ENCODE measurements at regions not wholly inside any gene's neighbourhood (a gene's known extent, or its start where the extent isn't known, plus 50 kb on each side); places are given as distances from the start of the nearest gene placed in this dataset.

- no peaks in the 10 kb centered on the region for H3K9me3 Mint-ChIP-seq (ENCODE audit: low read depth, unreplicated experiment)
- DNase-seq: no peak
- H3K4me1 Mint-ChIP-seq (ENCODE audit: low read depth, unreplicated experiment): no peaks in the 10 kb centered on the region
- H3K27ac Mint-ChIP-seq (ENCODE audit: unreplicated experiment): no peak overlapping the region
- intact Hi-C loops (cut with micrococcal nuclease; ENCODE audit: unreplicated experiment): no loop called here
- H3K4me3 Mint-ChIP-seq (ENCODE audit: low read depth, unreplicated experiment): no peak overlapping the region
- peaks cover 26% of the 10 kb centered on the region for H3K27me3 Mint-ChIP-seq (ENCODE audit: unreplicated experiment)
- CTCF ChIA-PET: no interaction called here
- no peak for TF ChIP-seq CTCF (IDR thresholded peaks at IDR 0.05; ENCODE audit: unreplicated experiment)
- BruUV-seq (replicated peaks): no TSS peak
- no peaks in the 10 kb centered on the region for H3K36me3 Mint-ChIP-seq (ENCODE audit: insufficient read depth, unreplicated experiment)
These were observed 101.5 kb upstream of the SNX2 start for GRCh38 chr5:122673343-122673742.

GRCh38 chr5:122674385-122674784, 100.5 kb upstream of the SNX2 start:
- intact Hi-C loops (cut with micrococcal nuclease; ENCODE audit: unreplicated experiment): no loop called here
- H3K36me3 Mint-ChIP-seq (ENCODE audit: insufficient read depth, unreplicated experiment): no peaks in the 10 kb centered on the region
- DNase-seq: no peak
- BruUV-seq (replicated peaks): no TSS peak
- H3K4me1 Mint-ChIP-seq (ENCODE audit: low read depth, unreplicated experiment): no peaks in the 10 kb centered on the region
- CTCF ChIA-PET: no interaction called here
- peaks cover 26% of the 10 kb centered on the region for H3K27me3 Mint-ChIP-seq (ENCODE audit: unreplicated experiment)
- no peak overlapping the region for H3K27ac Mint-ChIP-seq (ENCODE audit: unreplicated experiment)
- no peak overlapping the region for H3K4me3 Mint-ChIP-seq (ENCODE audit: low read depth, unreplicated experiment)
- no peak for TF ChIP-seq CTCF (IDR thresholded peaks at IDR 0.05; ENCODE audit: unreplicated experiment)
- H3K9me3 Mint-ChIP-seq (ENCODE audit: low read depth, unreplicated experiment): no peaks in the 10 kb centered on the region

GRCh38 chr5:122680623-122681350, 94.1 kb upstream of the SNX2 start:
- H3K27ac Mint-ChIP-seq (ENCODE audit: unreplicated experiment): no peak overlapping the region
- peaks cover 8% of the 10 kb centered on the region for H3K27me3 Mint-ChIP-seq (ENCODE audit: unreplicated experiment)
- no TSS peak for BruUV-seq (replicated peaks)
- no peaks in the 10 kb centered on the region for H3K36me3 Mint-ChIP-seq (ENCODE audit: insufficient read depth, unreplicated experiment)
- TF ChIP-seq CTCF (IDR thresholded peaks at IDR 0.05; ENCODE audit: unreplicated experiment): no peak
- H3K9me3 Mint-ChIP-seq (ENCODE audit: low read depth, unreplicated experiment): no peaks in the 10 kb centered on the region
- CTCF ChIA-PET: no interaction called here
- intact Hi-C loops (cut with micrococcal nuclease; ENCODE audit: unreplicated experiment): no loop called here
- H3K4me3 Mint-ChIP-seq (ENCODE audit: low read depth, unreplicated experiment): no peak overlapping the region
- DNase-seq: no peak
- no peaks in the 10 kb centered on the region for H3K4me1 Mint-ChIP-seq (ENCODE audit: low read depth, unreplicated experiment)

GRCh38 chr5:122683631-122684030, 91.2 kb upstream of the SNX2 start:
- H3K4me3 Mint-ChIP-seq (ENCODE audit: low read depth, unreplicated experiment): no peak overlapping the region
- no peaks in the 10 kb centered on the region for H3K27me3 Mint-ChIP-seq (ENCODE audit: unreplicated experiment)
- H3K27ac Mint-ChIP-seq (ENCODE audit: unreplicated experiment): no peak overlapping the region
- H3K9me3 Mint-ChIP-seq (ENCODE audit: low read depth, unreplicated experiment): no peaks in the 10 kb centered on the region
- no TSS peak for BruUV-seq (replicated peaks)
- DNase-seq: no peak
- CTCF ChIA-PET: no interaction called here
- intact Hi-C loops (cut with micrococcal nuclease; ENCODE audit: unreplicated experiment): no loop called here
- H3K36me3 Mint-ChIP-seq (ENCODE audit: insufficient read depth, unreplicated experiment): no peaks in the 10 kb centered on the region
- no peak for TF ChIP-seq CTCF (IDR thresholded peaks at IDR 0.05; ENCODE audit: unreplicated experiment)
- H3K4me1 Mint-ChIP-seq (ENCODE audit: low read depth, unreplicated experiment): no peaks in the 10 kb centered on the region
